GM12875 (cell line): ENCODE measurements at regions not wholly inside any gene's neighbourhood (a gene's known extent, or its start where the extent isn't known, plus 50 kb on each side); places are given as distances from the start of the nearest gene placed in this dataset.

ENCODE experiments used
- H3K4me3 ChIP-seq: one replicate; pipeline ENCODE4 v1.5.1; 2011; ENCODE audit warnings: low read depth, low read length, control low read depth
- CTCF ChIP-seq: IDR thresholded peaks from 2 replicates; pipeline ENCODE4 v1.5.1; 2011; ENCODE audit warnings: low read depth, mild to moderate bottlenecking, control low read depth, inconsistent platforms, low read length, moderate library complexity, borderline replicate concordance; ENCODE audit not compliant: insufficient read depth

- no peak overlapping the region for H3K4me3 ChIP-seq
- no peak for TF ChIP-seq CTCF
Measured at GRCh38 chr9:80114241-80114640, 542.5 kb downstream of the TLE4 start.

GRCh38 chr9:80107931-80108660, 536.3 kb downstream of the TLE4 start:
- no peak for TF ChIP-seq CTCF
- no peak overlapping the region for H3K4me3 ChIP-seq

GRCh38 chr9:80097476-80097875, 525.7 kb downstream of the TLE4 start:
- no peak overlapping the region for H3K4me3 ChIP-seq
- no peak for TF ChIP-seq CTCF

- no peak for TF ChIP-seq CTCF
- H3K4me3 ChIP-seq: no peak overlapping the region
Measured at GRCh38 chr9:80094176-80094771, 522.5 kb downstream of the TLE4 start.

GRCh38 chr9:80093695-80094094, 521.9 kb downstream of the TLE4 start:
- no peak overlapping the region for H3K4me3 ChIP-seq
- no peak for TF ChIP-seq CTCF

GRCh38 chr9:80091526-80091925, 519.8 kb downstream of the TLE4 start:
- TF ChIP-seq CTCF: no peak

GRCh38 chr9:80090317-80090716, 518.6 kb downstream of the TLE4 start:
- H3K4me3 ChIP-seq: no peak overlapping the region
- no peak for TF ChIP-seq CTCF

More at GRCh38 chr9:80091526-80091925, 519.8 kb downstream of the TLE4 start:
- H3K4me3 ChIP-seq: no peak overlapping the region
